ENCODE measurements at regions not wholly inside any gene's neighbourhood (a gene's known extent, or its start where the extent isn't known, plus 50 kb on each side); places are given as distances from the start of the nearest gene placed in this dataset.

- TF ChIP-seq CTCF (IDR thresholded peaks at IDR 0.05; ENCODE audit: insufficient read depth, low read length, missing control alignments): no peak
- ChIA-PET CTCF (no interaction called here), POLR2A (no interaction called here)
- no peak for DNase-seq (ENCODE audit: low read depth, low spot score)
- H3K4me3 ChIP-seq (ENCODE audit: low read depth, low read length): no peak overlapping the region
These were observed 175.5 kb upstream of the TUT7 start for GRCh38 chr9:86529496-86530275.

GRCh38 chr9:86526021-86526420 is 171.8 kb upstream of the TUT7 start:
- ChIA-PET POLR2A (no interaction called here), CTCF (no interaction called here)
- no peak overlapping the region for H3K4me3 ChIP-seq (ENCODE audit: low read depth, low read length)
- no peak for TF ChIP-seq CTCF (IDR thresholded peaks at IDR 0.05; ENCODE audit: insufficient read depth, low read length, missing control alignments)
- DNase-seq (ENCODE audit: low read depth, low spot score): no peak

GRCh38 chr9:86525182-86525581 is 171.0 kb upstream of the TUT7 start:
- no peak overlapping the region for H3K4me3 ChIP-seq (ENCODE audit: low read depth, low read length)
- POLR2A ChIA-PET: no interaction called here
- CTCF ChIA-PET: no interaction called here
- no peak for DNase-seq (ENCODE audit: low read depth, low spot score)
- no peak for TF ChIP-seq CTCF (IDR thresholded peaks at IDR 0.05; ENCODE audit: insufficient read depth, low read length, missing control alignments)

- CTCF ChIA-PET: interaction anchor here (1.3 kb wide), 1 partner anchor 9 kb away, joined by 3 read pairs; no protein-coding TSS in a partner anchor
- POLR2A ChIA-PET: no interaction called here
- DNase-seq (ENCODE audit: low read depth, low spot score): no peak
- H3K4me3 ChIP-seq (ENCODE audit: low read depth, low read length): no peak overlapping the region
- no peak for TF ChIP-seq CTCF (IDR thresholded peaks at IDR 0.05; ENCODE audit: insufficient read depth, low read length, missing control alignments)
These were observed 167.8 kb upstream of the TUT7 start for GRCh38 chr9:86521977-86522376.

- ChIA-PET CTCF (interaction anchor here (1.3 to 1.4 kb wide), 2 partner anchors 8 to 14 kb away, joined by 3 read pairs; no protein-coding TSS in a partner anchor), POLR2A (no interaction called here)
- DNase-seq (ENCODE audit: low read depth, low spot score): no peak
These were observed 167.1 kb upstream of the TUT7 start for GRCh38 chr9:86521322-86521721.

More at GRCh38 chr9:86521322-86521721, 167.1 kb upstream of the TUT7 start:
- TF ChIP-seq CTCF (IDR thresholded peaks at IDR 0.05; ENCODE audit: insufficient read depth, low read length, missing control alignments): no peak
- H3K4me3 ChIP-seq (ENCODE audit: low read depth, low read length): no peak overlapping the region
